Tibial nerve (tissue), 4 donors: ENCODE measurements at regions not wholly inside any gene's neighbourhood (a gene's known extent, or its start where the extent isn't known, plus 50 kb on each side); places are given as distances from the start of the nearest gene placed in this dataset.
"Not testable (repeated sequence)": the region's sequence is repeated elsewhere in the genome, so short reads cannot be mapped to it uniquely, and the experiment has no call there.

ENCODE experiments used
- DNase-seq, 2 donors: peaks; one replicate each; pipeline ENCODE4 v3.0.0-alpha.2; 2019; ENCODE audit warnings: low spot score in 2 of 2
- H3K27ac ChIP-seq, 4 donors: fragments of 200-600 bp; sonication (generic) in 3 of 4; one replicate each; pipeline ENCODE4 v1.5.1; 2017 to 2019; ENCODE audit warnings: mild to moderate bottlenecking in 1 of 4
- H3K27me3 ChIP-seq, 2 donors: fragments of 200-600 bp; sonication (generic) in 1 of 2; one replicate each; pipeline versions ENCODE4 v1.5.1 to v1.6.0; 2017 to 2019
- H3K36me3 ChIP-seq, 3 donors: fragments of 200-600 bp; sonication (generic); one replicate each; pipeline ENCODE4 v1.5.1; 2018 to 2019
- H3K4me1 ChIP-seq, 4 donors: fragments of 200-600 bp; sonication (generic) in 3 of 4; one replicate each; pipeline ENCODE4 v1.5.1; 2017 to 2019
- H3K4me3 ChIP-seq, 4 donors: fragments of 200-600 bp; sonication (generic) in 3 of 4; one replicate each; pipeline ENCODE4 v1.5.1; 2017 to 2019; ENCODE audit warnings: mild to moderate bottlenecking in 1 of 4, moderate library complexity in 1 of 4
- H3K9me3 ChIP-seq, 4 donors: fragments of 200-600 bp; sonication (generic) in 3 of 4; one replicate each; pipeline ENCODE4 v1.5.1; 2017 to 2019
- CTCF ChIP-seq, 5 experiments: fragments of 200-600 bp in 3 of 5; fragments of 450-650 bp in 2 of 5; sonication (generic) in 3 of 5; IDR thresholded peaks; one replicate each; pipeline ENCODE4 v1.5.1; 2016 to 2019; ENCODE audit warnings: antibody characterized with exemption in 5 of 5, mild to moderate bottlenecking in 3 of 5, moderate library complexity in 2 of 5
- EP300 ChIP-seq, 2 donors: sonication (generic); formaldehyde crosslinking; IDR thresholded peaks; one replicate each; pipeline ENCODE4 v1.6.1; 2017; ENCODE audit warnings: antibody characterized with exemption in 2 of 2, mild to moderate bottlenecking in 1 of 2
- POLR2A ChIP-seq, 2 donors: fragments of 450-650 bp; IDR thresholded peaks; one replicate each; pipeline ENCODE4 v1.6.1; 2017; ENCODE audit warnings: antibody characterized with exemption in 2 of 2, mild to moderate bottlenecking in 2 of 2, moderate library complexity in 2 of 2
- WGBS, 2 donors: methylation state at CpG; one replicate each; pipeline ENCODE4 v1.1.5; 2018; 5-methylcytosine and 5-hydroxymethylcytosine counted together

GRCh38 chr10:37549054-37549453 lies 308.4 kb downstream of the ZNF248 start:
- no peak overlapping the region for H3K4me3 ChIP-seq
- H3K36me3 ChIP-seq: no peaks in the 10 kb centered on the region
- H3K27ac ChIP-seq: no peak overlapping the region
- WGBS, 2 donors: 82 to 88% methylated on average over 1 of the region's 1 CpG
- TF ChIP-seq EP300 (IDR thresholded peaks at IDR 0.05) (no peak), POLR2A (IDR thresholded peaks at IDR 0.05) (no peak), CTCF (IDR thresholded peaks at IDR 0.05) (no peak)
- peaks cover 0 to 4% (median 0%) of the 10 kb centered on the region in 4 donors for H3K4me1 ChIP-seq
- no peaks in the 10 kb centered on the region for H3K9me3 ChIP-seq
- DNase-seq: no peak
- H3K27me3 ChIP-seq: no peaks in the 10 kb centered on the region

- Histone ChIP-seq H3K27ac (no peak overlapping the region), H3K4me1 (no peaks in the 10 kb centered on the region), H3K4me3 (no peak overlapping the region), H3K36me3 (no peaks in the 10 kb centered on the region), H3K9me3 (peaks cover 0 to 10% (median 0%) of the 10 kb centered on the region in 4 donors), H3K27me3 (no peaks in the 10 kb centered on the region)
- TF ChIP-seq EP300 (IDR thresholded peaks at IDR 0.05): no peak
- TF ChIP-seq CTCF (IDR thresholded peaks at IDR 0.05): no peak
- TF ChIP-seq POLR2A (IDR thresholded peaks at IDR 0.05): no peak
- no peak for DNase-seq
- 38 to 42% methylated on average over 3 of the region's 3 CpGs for WGBS, 2 donors
Measured at GRCh38 chr10:37535459-37536246, 321.8 kb downstream of the ZNF248 start.

GRCh38 chr10:37534166-37534565 lies 323.2 kb downstream of the ZNF248 start:
- TF ChIP-seq POLR2A (IDR thresholded peaks at IDR 0.05) (no peak), EP300 (IDR thresholded peaks at IDR 0.05) (no peak), CTCF (IDR thresholded peaks at IDR 0.05) (no peak)
- H3K4me1 ChIP-seq: no peaks in the 10 kb centered on the region
- peaks cover 0 to 10% (median 0%) of the 10 kb centered on the region in 4 donors for H3K9me3 ChIP-seq
- no peak overlapping the region for H3K4me3 ChIP-seq
- WGBS, 2 donors: 86 to 88% methylated on average over 3 of the region's 3 CpGs
- H3K36me3 ChIP-seq: no peaks in the 10 kb centered on the region
- DNase-seq: no peak
- no peaks in the 10 kb centered on the region for H3K27me3 ChIP-seq
- H3K27ac ChIP-seq: no peak overlapping the region

GRCh38 chr10:37525410-37525809 lies 332.0 kb downstream of the ZNF248 start:
- 33 to 48% methylated on average over 2 of the region's 2 CpGs for whole genome bisulfite sequencing, 2 donors
- not testable (repeated sequence) for H3K27ac ChIP-seq

GRCh38 chr10:37520488-37520887 lies 336.9 kb downstream of the ZNF248 start:
- Histone ChIP-seq H3K36me3 (no peaks in the 10 kb centered on the region), H3K27me3 (no peaks in the 10 kb centered on the region), H3K4me1 (no peaks in the 10 kb centered on the region), H3K9me3 (no peaks in the 10 kb centered on the region), H3K4me3 (no peak overlapping the region), H3K27ac (no peak overlapping the region)
- no peak for DNase-seq
- WGBS, 2 donors: 61 to 71% methylated on average over 2 of the region's 2 CpGs
- TF ChIP-seq CTCF (IDR thresholded peaks at IDR 0.05) (no peak), EP300 (IDR thresholded peaks at IDR 0.05) (no peak), POLR2A (IDR thresholded peaks at IDR 0.05) (no peak)

More at GRCh38 chr10:37525410-37525809, 332.0 kb downstream of the ZNF248 start:
- DNase-seq, H3K9me3 ChIP-seq, H3K27me3 ChIP-seq, H3K36me3 ChIP-seq, H3K4me1 ChIP-seq, H3K4me3 ChIP-seq: not testable (repeated sequence)

GRCh38 chr10:37510520-37510919 lies 346.9 kb downstream of the ZNF248 start:
- peaks cover 0 to 23% (median 4%) of the 10 kb centered on the region in 4 donors for H3K9me3 ChIP-seq
- H3K4me1 ChIP-seq, DNase-seq, H3K4me3 ChIP-seq, H3K27me3 ChIP-seq, H3K36me3 ChIP-seq, H3K27ac ChIP-seq: not testable (repeated sequence)
- 73 to 81% methylated on average over 3 of the region's 3 CpGs for WGBS, 2 donors
